ENCODE measurements at regions not wholly inside any gene's neighbourhood (a gene's known extent, or its start where the extent isn't known, plus 50 kb on each side); places are given as distances from the start of the nearest gene placed in this dataset.

GRCh38 chr4:165766976-165767375, 106.1 kb upstream of the TLL1 start:
- no peak for TF ChIP-seq CTCF (IDR thresholded peaks at IDR 0.05; ENCODE audit: control insufficient read depth, extremely low read depth, insufficient read depth)
- H3K4me3 ChIP-seq (ENCODE audit: low read depth, low read length): no peak overlapping the region
- no peak for DNase-seq (ENCODE audit: low read depth)

- DNase-seq (ENCODE audit: low read depth): no peak
- no peak for TF ChIP-seq CTCF (IDR thresholded peaks at IDR 0.05; ENCODE audit: control insufficient read depth, extremely low read depth, insufficient read depth)
- H3K4me3 ChIP-seq (ENCODE audit: low read depth, low read length): no peak overlapping the region
Observed at GRCh38 chr4:165767671-165768070, 105.4 kb upstream of the TLL1 start.

- H3K4me3 ChIP-seq (ENCODE audit: low read depth, low read length): no peak overlapping the region
- TF ChIP-seq CTCF (IDR thresholded peaks at IDR 0.05; ENCODE audit: control insufficient read depth, extremely low read depth, insufficient read depth): no peak
- DNase-seq (ENCODE audit: low read depth): no peak
Observed at GRCh38 chr4:165768281-165768680, 104.8 kb upstream of the TLL1 start.

GRCh38 chr4:165774326-165774725, 98.7 kb upstream of the TLL1 start:
- TF ChIP-seq CTCF (IDR thresholded peaks at IDR 0.05; ENCODE audit: control insufficient read depth, extremely low read depth, insufficient read depth): no peak
- H3K4me3 ChIP-seq (ENCODE audit: low read depth, low read length): no peak overlapping the region
- no peak for DNase-seq (ENCODE audit: low read depth)

GRCh38 chr4:165779950-165780670, 92.9 kb upstream of the TLL1 start:
- no peak for TF ChIP-seq CTCF (IDR thresholded peaks at IDR 0.05; ENCODE audit: control insufficient read depth, extremely low read depth, insufficient read depth)
- H3K4me3 ChIP-seq (ENCODE audit: low read depth, low read length): no peak overlapping the region
- DNase-seq (ENCODE audit: low read depth): no peak

GRCh38 chr4:165780735-165781134, 92.3 kb upstream of the TLL1 start:
- no peak for TF ChIP-seq CTCF (IDR thresholded peaks at IDR 0.05; ENCODE audit: control insufficient read depth, extremely low read depth, insufficient read depth)
- DNase-seq (ENCODE audit: low read depth): no peak

GRCh38 chr4:165782623-165783022, 90.4 kb upstream of the TLL1 start:
- TF ChIP-seq CTCF (IDR thresholded peaks at IDR 0.05; ENCODE audit: control insufficient read depth, extremely low read depth, insufficient read depth): no peak
- no peak overlapping the region for H3K4me3 ChIP-seq (ENCODE audit: low read depth, low read length)
- DNase-seq (ENCODE audit: low read depth): no peak

More at GRCh38 chr4:165780735-165781134, 92.3 kb upstream of the TLL1 start:
- H3K4me3 ChIP-seq (ENCODE audit: low read depth, low read length): no peak overlapping the region

All from LNCaP clone FGC (cell line).